Activated CD4-positive, CD25-positive, alpha-beta regulatory T cell treated with anti-CD3 and anti-CD28 coated beads, Interleukin-2, amount 50 U/mL, for 24 hours (primary cell): ENCODE measurements at regions not wholly inside any gene's neighbourhood (a gene's known extent, or its start where the extent isn't known, plus 50 kb on each side); places are given as distances from the start of the nearest gene placed in this dataset.
"Not testable (repeated sequence)": the region's sequence is repeated elsewhere in the genome, so short reads cannot be mapped to it uniquely, and the experiment has no call there.

Experiments used
- ATAC-seq, 2 donors: fragments of 150-1000 bp; cut with Tn5 transposase; one replicate each; pipeline ENCODE4 v1.10.0; 2021; ENCODE audit warnings: mild to moderate bottlenecking in 1 of 2, moderate library complexity in 1 of 2

DNA sequence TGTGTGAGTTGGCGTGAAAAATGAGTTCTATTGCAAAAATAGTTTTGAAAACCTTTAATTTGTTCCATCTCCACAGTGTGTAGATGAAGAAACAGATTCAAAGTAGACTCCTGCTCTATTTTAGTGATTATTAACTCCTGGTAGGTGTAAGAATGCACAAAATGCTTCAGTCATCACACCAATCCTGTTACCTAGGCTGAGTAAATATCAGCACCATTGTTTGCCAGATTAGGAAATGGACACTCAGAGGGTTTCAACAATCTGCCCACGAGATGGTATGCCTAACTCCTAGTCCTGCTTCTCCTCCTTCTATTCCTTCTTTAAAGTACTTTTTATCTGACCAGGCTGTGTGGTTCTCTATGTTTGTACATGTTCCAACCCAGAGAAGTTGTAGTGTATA lies 108.9 kb upstream of the AHI1 start:
- ATAC-seq: no peak

DNA sequence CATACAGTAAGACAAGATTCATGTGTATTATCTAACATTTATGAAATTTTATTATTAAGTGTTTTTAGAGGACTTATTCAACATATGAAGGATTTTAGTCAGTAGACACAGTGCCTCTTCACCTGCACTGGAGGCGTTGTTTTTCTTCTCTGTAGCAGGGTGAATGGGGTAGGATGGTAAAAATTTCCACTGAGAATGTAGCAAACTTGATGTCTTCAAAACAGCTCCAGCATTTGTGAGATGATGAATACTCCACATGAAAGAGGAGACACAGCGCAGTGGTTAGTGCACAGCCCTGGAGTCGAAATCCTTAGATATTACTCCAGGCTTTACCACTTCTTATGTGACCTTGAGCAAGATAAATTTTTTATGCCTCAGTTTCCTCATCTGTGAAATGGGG lies 110.5 kb upstream of the AHI1 start:
- ATAC-seq: no peak

DNA sequence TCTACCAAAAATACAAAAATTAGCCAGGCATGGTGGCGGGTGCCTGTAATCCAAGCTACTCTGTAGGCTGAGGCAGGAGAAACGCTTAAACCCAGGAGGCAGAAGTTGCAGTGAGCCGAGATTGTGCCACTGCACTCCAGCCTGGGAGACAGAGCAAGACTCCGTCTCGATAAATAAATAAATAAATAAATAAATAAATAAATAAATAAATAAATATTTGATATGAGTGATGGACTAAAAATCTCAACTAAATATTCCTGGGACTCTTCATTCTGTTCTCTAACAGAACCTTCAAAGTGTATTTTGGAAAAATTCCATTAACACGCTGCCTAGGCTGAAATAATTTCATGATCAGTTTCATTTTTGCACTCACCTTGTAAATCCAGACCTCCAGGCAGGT lies 112.7 kb upstream of the AHI1 start:
- ATAC-seq: not testable (repeated sequence)

- ATAC-seq: no peak
Observed at GRCh38 chr6:135616655-135617054, 119.1 kb upstream of the AHI1 start.

DNA sequence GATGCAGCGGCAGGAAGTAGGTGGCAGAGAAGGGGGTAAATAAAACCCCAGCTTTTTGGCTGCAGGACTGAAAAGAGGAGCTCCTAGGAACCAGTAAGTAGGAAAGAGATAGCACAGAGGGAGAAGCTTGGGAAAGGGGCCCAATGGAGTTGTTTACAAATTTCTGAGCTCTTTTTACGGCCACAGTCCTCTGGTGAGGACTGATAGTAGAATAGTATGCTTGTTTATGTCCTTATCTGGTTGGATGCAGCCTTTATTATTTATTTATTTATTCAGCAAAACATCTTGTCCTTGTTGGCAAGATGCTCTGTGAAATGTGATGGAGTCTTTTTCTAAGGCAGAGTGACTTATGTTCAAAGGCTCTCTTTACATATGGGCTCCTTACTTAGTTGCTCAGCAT lies 119.7 kb upstream of the AHI1 start:
- ATAC-seq: no peak

DNA sequence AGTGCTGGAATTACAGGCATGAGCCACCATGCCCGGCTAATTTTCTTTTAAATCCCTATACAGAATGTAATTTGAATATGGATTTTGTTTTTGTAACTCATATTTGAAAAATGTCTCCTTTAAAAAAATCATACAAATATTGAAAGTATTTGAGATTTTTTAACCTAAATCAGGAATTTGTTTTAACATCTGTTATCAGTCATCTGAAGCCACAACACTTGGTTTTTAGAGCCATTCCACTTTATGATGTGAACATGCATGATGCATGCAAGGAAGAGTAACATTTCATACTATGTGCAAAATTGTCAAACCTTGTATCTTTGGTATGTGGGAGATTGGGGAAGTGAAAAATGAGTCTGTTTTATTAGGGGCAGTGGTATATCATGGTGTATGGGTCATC lies 124.5 kb upstream of the AHI1 start:
- no peak for ATAC-seq

GRCh38 chr6:135623979-135624378 lies 126.4 kb upstream of the AHI1 start:
- ATAC-seq: no peak

DNA sequence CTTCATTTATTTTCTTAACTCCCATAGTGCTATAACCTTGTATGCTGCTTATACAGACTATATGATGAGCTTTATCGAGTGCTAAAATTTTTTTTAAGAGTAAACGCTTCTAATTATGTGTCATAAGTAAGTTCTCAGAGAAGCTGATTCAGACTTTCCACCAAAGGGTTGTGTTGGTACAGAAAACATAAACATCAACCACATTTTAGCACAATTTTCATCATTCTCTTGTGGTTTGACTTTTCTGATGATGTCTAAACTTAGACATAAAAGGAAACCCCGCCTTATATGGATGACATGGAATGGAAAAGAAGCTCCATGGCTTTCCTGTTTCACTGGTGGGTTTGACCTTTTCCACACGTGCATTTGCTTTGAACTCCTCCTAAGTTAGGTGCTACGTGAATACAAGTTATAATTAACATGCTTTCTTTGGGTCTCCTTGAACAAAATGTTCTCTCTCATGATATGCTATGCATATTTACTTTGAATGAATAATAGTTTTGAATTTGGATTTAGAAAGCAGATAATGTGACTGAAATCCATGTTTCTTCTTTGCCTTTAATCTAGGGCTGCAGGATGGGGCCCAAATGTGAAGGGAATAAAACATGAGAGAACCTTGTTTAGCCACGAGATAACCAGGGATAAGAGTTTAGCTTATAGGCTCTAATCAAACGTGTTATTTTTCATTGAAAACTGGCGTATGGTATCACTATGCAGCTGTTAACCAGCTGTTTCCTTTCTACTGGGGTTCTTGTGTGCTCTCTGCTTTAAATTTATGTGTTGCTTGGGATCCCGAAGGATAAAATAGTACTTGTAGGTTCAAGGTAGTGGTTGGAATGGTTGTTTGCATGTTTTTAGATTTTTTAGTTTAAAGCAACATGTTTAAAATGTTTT lies 127.1 kb upstream of the AHI1 start:
- ATAC-seq: peak; percentile 74 to 75

DNA sequence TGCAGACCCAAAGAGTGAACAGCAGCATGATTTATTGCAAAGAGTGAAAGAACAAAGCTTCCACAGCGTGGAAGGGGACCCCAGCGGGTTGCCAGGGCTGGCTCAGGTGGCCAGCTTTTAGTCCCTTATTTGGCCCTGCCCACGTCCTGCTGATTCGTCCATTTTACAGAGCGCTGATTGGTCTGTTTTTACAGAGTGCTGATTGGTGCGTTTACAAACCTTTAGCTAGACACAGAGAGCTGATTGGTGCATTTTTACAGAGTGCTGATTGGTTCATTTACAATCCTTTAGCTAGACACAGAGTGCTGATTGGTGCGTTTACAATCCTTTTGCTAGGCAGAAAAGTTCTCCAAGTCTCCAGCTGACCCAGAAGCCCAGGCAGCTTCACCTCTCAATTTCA lies 128.5 kb upstream of the AHI1 start:
- not testable (repeated sequence) for ATAC-seq

- no peak for ATAC-seq
Observed at GRCh38 chr6:135627092-135627715, 129.7 kb upstream of the AHI1 start.

DNA sequence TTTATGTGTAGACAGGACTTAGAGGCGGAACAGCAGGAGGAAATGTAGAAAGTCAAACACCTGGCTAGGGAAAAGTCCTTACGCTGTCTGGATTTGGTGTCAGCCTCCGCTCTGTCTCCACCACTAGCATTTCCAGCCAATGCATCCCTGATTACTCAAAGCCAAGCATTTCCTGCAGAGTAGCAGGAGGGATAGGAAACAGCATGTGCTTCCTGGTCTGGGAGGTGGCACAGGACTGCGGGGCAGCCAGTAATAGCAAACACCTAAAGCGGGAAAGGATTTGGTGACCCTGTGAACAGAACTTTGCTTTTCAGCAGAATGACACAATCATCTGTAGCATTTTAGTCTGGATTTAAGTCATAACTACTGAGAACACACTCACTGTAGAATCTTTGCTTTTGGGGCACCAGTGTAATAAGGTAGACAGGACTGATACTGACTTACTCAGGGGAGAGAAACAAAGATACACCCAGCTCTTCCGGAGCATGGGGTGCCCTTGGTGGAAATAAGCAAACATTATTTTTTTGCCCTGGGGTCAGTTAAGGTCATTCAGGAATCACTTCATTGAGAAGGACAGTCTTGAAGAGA lies 133.3 kb upstream of the AHI1 start:
- no peak for ATAC-seq

- no peak for ATAC-seq
Observed at GRCh38 chr6:135631821-135632220, 134.3 kb upstream of the AHI1 start.

- no peak for ATAC-seq
Observed at GRCh38 chr6:135633573-135633972, 136.0 kb upstream of the AHI1 start.

DNA sequence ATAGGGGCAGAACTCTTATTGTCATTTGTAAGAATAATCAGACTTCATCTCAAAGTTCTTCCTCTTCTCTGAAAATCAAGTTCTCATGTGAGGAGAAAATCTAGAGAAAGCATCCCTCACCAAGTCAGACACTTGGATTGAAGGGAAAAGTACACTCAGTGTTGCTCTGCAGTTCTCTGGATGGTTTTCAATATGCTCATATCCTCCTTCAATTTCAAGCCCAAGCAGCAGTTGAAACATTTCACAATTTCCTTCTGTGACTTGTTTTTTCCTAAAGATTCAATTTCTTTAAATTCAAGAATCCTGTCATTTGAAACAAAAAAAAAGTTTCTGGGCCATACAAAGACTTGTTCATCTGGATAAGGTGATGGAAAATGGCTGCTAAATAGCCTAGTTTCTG lies 140.2 kb upstream of the AHI1 start:
- no peak for ATAC-seq

- no peak for ATAC-seq
Observed at GRCh38 chr6:135638108-135638507, 140.6 kb upstream of the AHI1 start.

GRCh38 chr6:135640048-135640447 lies 142.5 kb upstream of the AHI1 start:
- ATAC-seq: no peak

- ATAC-seq: peak; percentile 46 to 65
Observed at GRCh38 chr6:135640449-135641111, 143.0 kb upstream of the AHI1 start.

DNA sequence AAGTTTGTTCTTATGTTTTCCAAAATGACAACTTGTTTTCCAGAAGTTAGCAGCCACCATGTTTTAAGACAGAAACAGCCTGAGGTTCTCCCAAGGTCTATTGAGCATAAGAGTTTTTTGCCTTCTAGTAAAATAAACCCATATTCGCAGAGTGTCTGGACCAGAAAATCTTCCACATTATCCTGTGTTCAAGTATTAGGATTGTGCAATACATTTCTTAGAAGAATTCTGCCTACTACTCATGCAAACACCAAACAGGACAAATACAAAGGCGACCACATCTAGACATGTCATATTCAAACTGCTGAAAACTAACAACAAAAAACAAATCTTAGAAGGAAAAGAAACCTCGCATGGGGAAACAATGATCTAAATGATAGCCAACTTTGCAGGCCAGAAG lies 145.4 kb upstream of the AHI1 start:
- ATAC-seq: no peak

- ATAC-seq: peak; percentile 23 to 34
Observed at GRCh38 chr6:135644394-135644793, 146.9 kb upstream of the AHI1 start.

GRCh38 chr6:135647521-135647920 lies 150.0 kb upstream of the AHI1 start:
- peak; percentile 67 to 83 for ATAC-seq

GRCh38 chr6:135651964-135652755 lies 154.6 kb upstream of the AHI1 start:
- no peak for ATAC-seq

DNA sequence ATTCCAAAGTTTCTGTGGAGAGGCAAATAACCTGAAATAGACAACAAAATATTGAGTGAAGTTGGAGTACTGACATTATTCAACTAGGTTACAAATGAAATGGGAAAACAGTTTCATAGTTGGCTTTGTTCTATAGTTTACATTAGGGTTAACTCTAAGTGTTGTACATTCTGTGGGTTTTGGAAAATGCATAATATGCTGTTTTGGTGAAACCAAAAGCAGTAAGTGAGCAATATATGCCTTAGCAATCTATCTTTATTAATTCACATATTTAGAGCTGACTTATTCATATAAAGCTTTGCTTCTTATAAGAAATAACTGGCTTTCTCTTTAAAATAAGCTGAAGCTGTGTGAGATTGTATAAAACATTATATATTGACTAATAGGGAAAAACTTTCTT lies 157.5 kb upstream of the AHI1 start:
- ATAC-seq: no peak

- no peak for ATAC-seq
Observed at GRCh38 chr6:135657207-135657606, 159.7 kb upstream of the AHI1 start.
